ENCODE measurements at regions not wholly inside any gene's neighbourhood (a gene's known extent, or its start where the extent isn't known, plus 50 kb on each side); places are given as distances from the start of the nearest gene placed in this dataset.

DNA sequence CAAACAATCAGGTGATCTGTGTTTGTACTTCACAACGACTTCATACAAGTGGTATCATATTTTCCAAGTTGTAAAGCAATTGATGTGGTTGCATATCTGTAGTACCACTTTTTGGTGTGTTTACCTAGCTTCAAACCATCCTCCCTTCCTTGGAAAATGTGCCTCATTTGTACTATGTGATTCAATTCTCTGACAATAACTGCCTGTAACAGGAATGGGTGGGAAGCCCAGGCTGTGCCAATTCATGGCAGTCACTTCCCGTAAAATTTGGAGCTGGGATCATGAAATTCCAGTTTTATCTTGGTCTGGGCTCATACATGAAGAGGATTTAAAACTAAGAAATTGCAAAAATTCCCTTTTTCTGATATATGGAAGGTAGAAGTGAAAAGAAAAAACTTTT lies 250.1 kb downstream of the DIO2 start:
- TF ChIP-seq, protein P1, sequence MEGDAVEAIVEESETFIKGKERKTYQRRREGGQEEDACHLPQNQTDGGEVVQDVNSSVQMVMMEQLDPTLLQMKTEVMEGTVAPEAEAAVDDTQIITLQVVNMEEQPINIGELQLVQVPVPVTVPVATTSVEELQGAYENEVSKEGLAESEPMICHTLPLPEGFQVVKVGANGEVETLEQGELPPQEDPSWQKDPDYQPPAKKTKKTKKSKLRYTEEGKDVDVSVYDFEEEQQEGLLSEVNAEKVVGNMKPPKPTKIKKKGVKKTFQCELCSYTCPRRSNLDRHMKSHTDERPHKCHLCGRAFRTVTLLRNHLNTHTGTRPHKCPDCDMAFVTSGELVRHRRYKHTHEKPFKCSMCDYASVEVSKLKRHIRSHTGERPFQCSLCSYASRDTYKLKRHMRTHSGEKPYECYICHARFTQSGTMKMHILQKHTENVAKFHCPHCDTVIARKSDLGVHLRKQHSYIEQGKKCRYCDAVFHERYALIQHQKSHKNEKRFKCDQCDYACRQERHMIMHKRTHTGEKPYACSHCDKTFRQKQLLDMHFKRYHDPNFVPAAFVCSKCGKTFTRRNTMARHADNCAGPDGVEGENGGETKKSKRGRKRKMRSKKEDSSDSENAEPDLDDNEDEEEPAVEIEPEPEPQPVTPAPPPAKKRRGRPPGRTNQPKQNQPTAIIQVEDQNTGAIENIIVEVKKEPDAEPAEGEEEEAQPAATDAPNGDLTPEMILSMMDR (IDR thresholded peaks at IDR 0.05): no peak
- TF ChIP-seq POLR2A (IDR thresholded peaks at IDR 0.05): no peak

All from body of pancreas (tissue), 4 donors.